ENCODE measurements at regions not wholly inside any gene's neighbourhood (a gene's known extent, or its start where the extent isn't known, plus 50 kb on each side); places are given as distances from the start of the nearest gene placed in this dataset.
A peak's percentile ranks its signal among the peaks of the same experiment; 100 is the strongest.

DNA sequence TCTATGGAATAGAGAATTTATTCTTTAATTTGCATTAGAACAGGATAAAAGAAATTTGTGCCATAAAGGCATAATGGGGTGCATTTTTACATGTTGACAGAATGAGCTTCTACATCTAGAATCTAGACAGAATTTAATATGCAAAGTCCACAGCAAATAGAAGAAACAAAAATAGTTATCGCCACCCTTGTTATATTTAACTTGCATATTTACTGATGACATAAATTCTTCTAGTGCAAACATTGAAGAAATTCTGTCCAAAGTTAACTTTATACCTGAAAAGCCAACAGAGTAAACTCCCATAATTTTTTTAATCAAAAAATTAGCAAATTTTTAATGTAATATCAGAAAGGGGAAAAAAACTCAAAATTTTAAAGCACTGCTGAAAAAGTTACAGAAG is 213.7 kb upstream of the ALCAM start:
- no peak for DNase-seq (ENCODE audit: low read depth)
- TF ChIP-seq, protein P1, sequence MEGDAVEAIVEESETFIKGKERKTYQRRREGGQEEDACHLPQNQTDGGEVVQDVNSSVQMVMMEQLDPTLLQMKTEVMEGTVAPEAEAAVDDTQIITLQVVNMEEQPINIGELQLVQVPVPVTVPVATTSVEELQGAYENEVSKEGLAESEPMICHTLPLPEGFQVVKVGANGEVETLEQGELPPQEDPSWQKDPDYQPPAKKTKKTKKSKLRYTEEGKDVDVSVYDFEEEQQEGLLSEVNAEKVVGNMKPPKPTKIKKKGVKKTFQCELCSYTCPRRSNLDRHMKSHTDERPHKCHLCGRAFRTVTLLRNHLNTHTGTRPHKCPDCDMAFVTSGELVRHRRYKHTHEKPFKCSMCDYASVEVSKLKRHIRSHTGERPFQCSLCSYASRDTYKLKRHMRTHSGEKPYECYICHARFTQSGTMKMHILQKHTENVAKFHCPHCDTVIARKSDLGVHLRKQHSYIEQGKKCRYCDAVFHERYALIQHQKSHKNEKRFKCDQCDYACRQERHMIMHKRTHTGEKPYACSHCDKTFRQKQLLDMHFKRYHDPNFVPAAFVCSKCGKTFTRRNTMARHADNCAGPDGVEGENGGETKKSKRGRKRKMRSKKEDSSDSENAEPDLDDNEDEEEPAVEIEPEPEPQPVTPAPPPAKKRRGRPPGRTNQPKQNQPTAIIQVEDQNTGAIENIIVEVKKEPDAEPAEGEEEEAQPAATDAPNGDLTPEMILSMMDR (conservative IDR thresholded peaks at IDR 0.05; ENCODE audit: low read length), result no peak
- no peak overlapping the region for H3K4me3 ChIP-seq (ENCODE audit: low read length)

DNA sequence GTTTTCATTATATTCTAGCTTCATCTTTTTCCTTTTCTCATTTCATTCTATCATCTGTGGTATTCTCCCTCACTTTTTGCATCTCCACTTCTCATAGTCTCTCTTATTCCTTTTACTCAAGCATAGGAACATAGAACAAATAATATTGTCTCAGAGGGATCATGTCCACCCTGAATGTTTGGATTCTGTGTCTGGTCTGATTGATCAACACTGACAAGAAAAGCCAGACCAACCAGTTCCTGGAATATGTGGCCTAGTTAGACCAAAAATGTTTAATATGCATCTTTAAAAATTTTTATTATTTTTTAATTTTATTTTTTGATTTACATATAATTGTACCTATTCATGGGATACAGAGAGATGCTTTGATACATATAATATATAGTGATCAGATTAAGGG is 212.0 kb upstream of the ALCAM start:
- H3K4me3 ChIP-seq (ENCODE audit: low read length), result no peak overlapping the region
- DNase-seq (ENCODE audit: low read depth), result no peak
- TF ChIP-seq, protein P1 (conservative IDR thresholded peaks at IDR 0.05; ENCODE audit: low read length), result no peak

DNA sequence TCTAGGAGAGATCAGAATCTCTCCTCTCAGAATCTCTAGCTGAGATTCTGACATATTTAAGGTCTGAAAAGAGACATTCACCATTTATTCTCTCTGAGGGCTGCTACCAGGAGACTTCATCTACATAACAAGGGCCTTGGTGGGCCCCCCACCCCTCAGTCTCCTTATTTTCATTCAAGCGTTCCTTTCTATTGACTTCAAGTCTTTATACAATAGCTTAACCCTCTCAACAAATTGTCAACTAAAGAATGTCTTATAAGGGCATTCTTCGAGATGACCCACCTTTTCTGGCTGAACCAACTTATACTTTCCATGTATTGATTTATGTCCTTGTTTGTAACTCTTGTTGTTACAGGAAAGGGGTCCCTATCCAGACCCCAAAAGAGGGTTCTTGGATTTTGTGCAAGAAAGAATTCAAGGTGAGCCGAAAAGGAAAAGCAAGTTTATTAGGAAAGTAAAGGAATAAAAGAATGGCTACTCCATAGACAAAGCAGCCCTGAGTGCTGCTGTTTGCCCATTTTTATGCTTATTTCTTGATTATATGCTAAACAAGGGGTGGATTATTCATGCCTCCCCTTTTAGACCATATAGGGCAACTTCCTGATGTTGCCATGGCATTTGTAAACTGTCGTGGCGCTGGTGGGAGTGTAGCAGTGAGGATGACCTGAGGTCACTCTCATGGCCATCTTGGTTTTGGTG is 209.5 kb upstream of the ALCAM start:
- no peak overlapping the region for H3K4me3 ChIP-seq (ENCODE audit: low read length)
- no peak for DNase-seq (ENCODE audit: low read depth)
- TF ChIP-seq, protein P1 (conservative IDR thresholded peaks at IDR 0.05; ENCODE audit: low read length), result no peak

DNA sequence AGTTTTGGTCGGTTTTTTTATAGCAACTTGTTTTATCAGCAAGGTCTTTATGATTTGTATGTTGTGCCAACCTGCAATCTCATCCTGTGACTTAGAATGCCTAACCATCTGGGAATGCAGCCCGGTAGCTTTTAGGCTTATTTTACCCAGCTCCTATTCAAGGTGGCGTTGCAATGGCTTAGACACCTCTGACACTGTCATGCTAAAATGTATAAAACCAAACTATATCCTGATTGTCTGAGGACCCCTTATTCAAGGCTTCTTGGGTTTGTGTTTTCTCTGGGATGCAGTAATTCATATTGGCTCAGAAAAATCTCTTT is 209.0 kb upstream of the ALCAM start:
- TF ChIP-seq, protein P1 (conservative IDR thresholded peaks at IDR 0.05; ENCODE audit: low read length), result no peak
- no peak overlapping the region for H3K4me3 ChIP-seq (ENCODE audit: low read length)
- DNase-seq (ENCODE audit: low read depth), result no peak

DNA sequence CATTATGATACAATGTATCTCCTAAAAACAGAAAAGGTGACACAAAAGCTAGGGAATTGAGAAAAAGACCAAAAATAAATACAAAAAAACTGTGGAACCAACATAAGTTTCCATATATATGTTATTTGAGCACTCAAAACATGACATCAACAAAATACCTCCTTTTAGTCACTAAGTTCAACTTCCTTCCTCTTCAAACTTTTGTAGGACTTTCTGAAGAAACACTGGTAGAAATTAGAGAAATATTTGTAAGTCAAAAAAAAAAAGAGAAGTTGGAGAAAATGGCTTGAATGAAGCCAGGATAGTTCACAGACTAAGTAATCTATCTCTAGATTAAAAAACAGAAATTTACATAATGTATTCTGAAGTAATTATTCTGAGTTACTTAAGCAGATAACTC is 208.4 kb upstream of the ALCAM start:
- no peak overlapping the region for H3K4me3 ChIP-seq (ENCODE audit: low read length)
- DNase-seq (ENCODE audit: low read depth), result no peak
- TF ChIP-seq, protein P1 (conservative IDR thresholded peaks at IDR 0.05; ENCODE audit: low read length), result no peak

DNA sequence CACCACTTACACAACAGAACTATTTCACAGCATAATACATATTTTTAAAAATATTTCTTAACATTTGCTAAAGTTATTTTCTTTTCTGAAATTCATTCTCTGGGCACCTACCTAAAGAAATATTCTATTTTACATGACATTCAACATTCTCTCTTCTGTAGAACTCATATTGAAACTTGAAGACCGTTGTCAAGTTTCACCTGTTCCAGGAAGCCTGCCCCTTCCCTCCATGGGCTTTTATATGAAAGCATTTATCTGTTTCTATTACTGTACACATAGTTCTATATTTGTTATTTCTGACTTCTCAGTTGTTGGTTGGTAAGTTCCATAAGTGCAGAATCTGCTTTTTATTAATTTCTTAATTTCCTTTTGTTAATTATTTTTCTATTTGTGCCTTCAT is 204.3 kb upstream of the ALCAM start:
- TF ChIP-seq, protein P1 (conservative IDR thresholded peaks at IDR 0.05; ENCODE audit: low read length), result no peak
- H3K4me3 ChIP-seq (ENCODE audit: low read length), result no peak overlapping the region

DNA sequence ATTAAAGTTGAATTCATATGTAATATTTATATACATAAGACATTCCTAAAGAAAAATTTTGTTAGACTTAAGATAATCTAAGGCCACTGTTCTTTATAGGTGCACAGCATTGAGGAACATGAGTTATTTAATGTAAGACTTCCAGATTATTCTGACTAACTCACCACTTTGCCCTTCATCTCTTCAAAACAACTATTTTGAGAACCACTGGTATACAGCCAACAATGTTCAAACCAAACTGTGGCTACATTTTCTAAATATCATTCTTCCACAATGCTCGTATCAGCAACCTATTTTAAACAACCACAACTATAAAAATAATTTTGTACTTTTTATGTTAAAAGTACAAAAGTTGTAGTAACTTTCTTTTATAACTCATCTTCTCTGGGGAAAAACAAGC is 199.8 kb upstream of the ALCAM start:
- peak; percentile 55 for DNase-seq (ENCODE audit: low read depth)
- no peak overlapping the region for H3K4me3 ChIP-seq (ENCODE audit: low read length)
- TF ChIP-seq, protein P1 (conservative IDR thresholded peaks at IDR 0.05; ENCODE audit: low read length), result no peak

More for the DNA sequence above, 204.3 kb upstream of the ALCAM start:
- DNase-seq (ENCODE audit: low read depth), result no peak
